ENCODE measurements at regions not wholly inside any gene's neighbourhood (a gene's known extent, or its start where the extent isn't known, plus 50 kb on each side); places are given as distances from the start of the nearest gene placed in this dataset.

DNA sequence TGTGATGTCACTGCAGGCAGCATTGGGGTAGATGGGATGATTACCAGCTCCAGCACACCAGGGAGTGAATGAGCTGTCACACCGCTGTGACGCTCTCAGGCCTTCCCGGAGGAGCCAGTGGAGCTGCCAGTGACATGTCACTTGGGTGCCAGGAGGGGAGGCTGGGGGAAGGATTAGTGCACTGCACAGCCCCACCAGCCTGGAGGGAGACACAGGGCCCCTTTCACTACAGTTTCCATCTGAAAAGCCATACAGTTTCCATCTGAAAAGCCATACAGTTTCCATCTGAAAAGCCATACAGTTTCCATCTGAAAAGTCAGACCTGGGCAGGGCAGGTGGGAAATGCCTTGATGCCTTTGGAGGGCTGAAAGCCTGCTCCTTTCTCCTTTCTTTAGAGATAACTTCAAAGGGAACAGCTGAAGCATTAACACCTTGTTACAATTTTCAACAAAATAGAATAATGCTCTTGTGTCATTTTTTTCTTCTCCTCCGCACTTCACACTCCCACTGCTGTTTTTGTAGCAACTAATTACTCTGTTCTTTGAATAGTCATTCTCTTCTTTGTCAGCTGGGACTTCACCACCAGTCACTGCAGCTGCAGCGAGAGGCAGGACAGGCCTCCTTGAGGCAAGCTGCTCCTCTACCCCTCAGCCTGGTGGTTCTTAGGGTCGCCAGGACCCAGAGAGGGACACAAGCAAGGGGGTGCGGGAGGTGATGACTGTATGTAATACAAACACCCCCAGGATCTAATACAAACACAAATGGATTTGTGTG, 256.9 kb upstream of the RGS6 start:
- TF ChIP-seq, protein P1, sequence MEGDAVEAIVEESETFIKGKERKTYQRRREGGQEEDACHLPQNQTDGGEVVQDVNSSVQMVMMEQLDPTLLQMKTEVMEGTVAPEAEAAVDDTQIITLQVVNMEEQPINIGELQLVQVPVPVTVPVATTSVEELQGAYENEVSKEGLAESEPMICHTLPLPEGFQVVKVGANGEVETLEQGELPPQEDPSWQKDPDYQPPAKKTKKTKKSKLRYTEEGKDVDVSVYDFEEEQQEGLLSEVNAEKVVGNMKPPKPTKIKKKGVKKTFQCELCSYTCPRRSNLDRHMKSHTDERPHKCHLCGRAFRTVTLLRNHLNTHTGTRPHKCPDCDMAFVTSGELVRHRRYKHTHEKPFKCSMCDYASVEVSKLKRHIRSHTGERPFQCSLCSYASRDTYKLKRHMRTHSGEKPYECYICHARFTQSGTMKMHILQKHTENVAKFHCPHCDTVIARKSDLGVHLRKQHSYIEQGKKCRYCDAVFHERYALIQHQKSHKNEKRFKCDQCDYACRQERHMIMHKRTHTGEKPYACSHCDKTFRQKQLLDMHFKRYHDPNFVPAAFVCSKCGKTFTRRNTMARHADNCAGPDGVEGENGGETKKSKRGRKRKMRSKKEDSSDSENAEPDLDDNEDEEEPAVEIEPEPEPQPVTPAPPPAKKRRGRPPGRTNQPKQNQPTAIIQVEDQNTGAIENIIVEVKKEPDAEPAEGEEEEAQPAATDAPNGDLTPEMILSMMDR (IDR thresholded peaks at IDR 0.05): no peak
- TF ChIP-seq POLR2A (IDR thresholded peaks at IDR 0.05): no peak

Data from body of pancreas (tissue), 4 donors.